ENCODE measurements at regions not wholly inside any gene's neighbourhood (a gene's known extent, or its start where the extent isn't known, plus 50 kb on each side); places are given as distances from the start of the nearest gene placed in this dataset.

DNA sequence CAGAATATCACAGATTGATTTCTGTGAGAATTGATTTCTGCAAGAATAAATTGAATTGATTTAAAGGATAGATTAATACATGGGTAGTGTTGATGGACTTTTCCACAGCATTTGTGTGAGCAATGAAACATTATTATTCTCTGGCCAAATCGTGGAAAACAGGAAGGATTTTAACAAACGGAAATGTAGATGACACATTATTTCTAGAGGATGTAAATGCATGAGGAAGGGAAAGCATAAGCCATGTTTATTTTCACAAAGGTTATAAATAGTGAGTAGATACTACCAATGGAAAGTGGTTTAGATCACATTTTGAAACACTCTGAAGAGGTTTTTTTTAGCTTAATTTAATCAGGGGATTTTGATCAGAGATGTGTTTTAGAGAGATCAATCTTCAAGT lies 1534.6 kb upstream of the MIR17HG start (continued):
- TF ChIP-seq, protein P1, sequence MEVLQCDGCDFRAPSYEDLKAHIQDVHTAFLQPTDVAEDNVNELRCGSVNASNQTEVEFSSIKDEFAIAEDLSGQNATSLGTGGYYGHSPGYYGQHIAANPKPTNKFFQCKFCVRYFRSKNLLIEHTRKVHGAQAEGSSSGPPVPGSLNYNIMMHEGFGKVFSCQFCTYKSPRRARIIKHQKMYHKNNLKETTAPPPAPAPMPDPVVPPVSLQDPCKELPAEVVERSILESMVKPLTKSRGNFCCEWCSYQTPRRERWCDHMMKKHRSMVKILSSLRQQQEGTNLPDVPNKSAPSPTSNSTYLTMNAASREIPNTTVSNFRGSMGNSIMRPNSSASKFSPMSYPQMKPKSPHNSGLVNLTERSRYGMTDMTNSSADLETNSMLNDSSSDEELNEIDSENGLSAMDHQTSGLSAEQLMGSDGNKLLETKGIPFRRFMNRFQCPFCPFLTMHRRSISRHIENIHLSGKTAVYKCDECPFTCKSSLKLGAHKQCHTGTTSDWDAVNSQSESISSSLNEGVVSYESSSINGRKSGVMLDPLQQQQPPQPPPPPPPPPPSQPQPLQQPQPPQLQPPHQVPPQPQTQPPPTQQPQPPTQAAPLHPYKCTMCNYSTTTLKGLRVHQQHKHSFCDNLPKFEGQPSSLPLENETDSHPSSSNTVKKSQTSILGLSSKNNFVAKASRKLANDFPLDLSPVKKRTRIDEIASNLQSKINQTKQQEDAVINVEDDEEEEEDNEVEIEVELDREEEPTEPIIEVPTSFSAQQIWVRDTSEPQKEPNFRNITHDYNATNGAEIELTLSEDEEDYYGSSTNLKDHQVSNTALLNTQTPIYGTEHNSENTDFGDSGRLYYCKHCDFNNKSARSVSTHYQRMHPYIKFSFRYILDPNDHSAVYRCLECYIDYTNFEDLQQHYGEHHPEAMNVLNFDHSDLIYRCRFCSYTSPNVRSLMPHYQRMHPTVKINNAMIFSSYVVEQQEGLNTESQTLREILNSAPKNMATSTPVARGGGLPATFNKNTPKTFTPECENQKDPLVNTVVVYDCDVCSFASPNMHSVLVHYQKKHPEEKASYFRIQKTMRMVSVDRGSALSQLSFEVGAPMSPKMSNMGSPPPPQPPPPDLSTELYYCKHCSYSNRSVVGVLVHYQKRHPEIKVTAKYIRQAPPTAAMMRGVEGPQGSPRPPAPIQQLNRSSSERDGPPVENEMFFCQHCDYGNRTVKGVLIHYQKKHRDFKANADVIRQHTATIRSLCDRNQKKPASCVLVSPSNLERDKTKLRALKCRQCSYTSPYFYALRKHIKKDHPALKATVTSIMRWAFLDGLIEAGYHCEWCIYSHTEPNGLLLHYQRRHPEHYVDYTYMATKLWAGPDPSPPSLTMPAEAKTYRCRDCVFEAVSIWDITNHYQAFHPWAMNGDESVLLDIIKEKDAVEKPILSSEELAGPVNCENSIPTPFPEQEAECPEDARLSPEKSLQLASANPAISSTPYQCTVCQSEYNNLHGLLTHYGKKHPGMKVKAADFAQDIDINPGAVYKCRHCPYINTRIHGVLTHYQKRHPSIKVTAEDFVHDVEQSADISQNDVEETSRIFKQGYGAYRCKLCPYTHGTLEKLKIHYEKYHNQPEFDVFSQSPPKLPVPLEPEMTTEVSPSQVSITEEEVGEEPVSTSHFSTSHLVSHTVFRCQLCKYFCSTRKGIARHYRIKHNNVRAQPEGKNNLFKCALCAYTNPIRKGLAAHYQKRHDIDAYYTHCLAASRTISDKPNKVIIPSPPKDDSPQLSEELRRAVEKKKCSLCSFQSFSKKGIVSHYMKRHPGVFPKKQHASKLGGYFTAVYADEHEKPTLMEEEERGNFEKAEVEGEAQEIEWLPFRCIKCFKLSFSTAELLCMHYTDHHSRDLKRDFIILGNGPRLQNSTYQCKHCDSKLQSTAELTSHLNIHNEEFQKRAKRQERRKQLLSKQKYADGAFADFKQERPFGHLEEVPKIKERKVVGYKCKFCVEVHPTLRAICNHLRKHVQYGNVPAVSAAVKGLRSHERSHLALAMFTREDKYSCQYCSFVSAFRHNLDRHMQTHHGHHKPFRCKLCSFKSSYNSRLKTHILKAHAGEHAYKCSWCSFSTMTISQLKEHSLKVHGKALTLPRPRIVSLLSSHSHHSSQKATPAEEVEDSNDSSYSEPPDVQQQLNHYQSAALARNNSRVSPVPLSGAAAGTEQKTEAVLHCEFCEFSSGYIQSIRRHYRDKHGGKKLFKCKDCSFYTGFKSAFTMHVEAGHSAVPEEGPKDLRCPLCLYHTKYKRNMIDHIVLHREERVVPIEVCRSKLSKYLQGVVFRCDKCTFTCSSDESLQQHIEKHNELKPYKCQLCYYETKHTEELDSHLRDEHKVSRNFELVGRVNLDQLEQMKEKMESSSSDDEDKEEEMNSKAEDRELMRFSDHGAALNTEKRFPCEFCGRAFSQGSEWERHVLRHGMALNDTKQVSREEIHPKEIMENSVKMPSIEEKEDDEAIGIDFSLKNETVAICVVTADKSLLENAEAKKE (CRISPR knock-in tag; IDR thresholded peaks at IDR 0.05), result no peak
- TF ChIP-seq, protein P2, sequence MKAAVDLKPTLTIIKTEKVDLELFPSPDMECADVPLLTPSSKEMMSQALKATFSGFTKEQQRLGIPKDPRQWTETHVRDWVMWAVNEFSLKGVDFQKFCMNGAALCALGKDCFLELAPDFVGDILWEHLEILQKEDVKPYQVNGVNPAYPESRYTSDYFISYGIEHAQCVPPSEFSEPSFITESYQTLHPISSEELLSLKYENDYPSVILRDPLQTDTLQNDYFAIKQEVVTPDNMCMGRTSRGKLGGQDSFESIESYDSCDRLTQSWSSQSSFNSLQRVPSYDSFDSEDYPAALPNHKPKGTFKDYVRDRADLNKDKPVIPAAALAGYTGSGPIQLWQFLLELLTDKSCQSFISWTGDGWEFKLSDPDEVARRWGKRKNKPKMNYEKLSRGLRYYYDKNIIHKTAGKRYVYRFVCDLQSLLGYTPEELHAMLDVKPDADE (IDR thresholded peaks at IDR 0.05), result no peak
- no peak for TF ChIP-seq NANOG (IDR thresholded peaks at IDR 0.05; ENCODE audit: borderline replicate concordance)

DNA sequence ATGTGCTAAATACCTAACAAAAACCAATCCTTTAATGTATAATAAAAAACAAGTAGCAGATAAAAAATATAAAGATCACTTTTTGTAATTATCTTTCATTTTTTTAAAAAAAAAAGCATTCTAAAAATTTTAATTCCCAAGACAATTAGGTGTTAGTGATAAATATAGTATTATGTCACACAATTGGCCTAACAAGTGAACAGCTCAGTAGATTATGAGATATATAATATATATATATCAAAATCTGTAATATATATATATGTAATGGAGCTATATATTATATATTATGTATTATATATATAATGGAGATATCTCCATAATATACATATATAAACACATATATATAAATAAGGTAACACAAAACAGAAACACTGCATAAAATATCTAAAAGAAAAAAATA lies 1531.1 kb upstream of the MIR17HG start:
- Mint-ChIP-seq H3K27me3 (ENCODE audit: insufficient read depth, low read depth, poor library complexity) (no peaks in the 10 kb centered on the region), H3K9me3 (peaks cover 19% of the 10 kb centered on the region), H3K4me3 (no peak overlapping the region), H3K27ac (no peak overlapping the region), H3K4me1 (no peaks in the 10 kb centered on the region), H3K36me3 (ENCODE audit: low read depth) (peaks cover 12% of the 10 kb centered on the region; the same call in 2 of the 3 replicates)
- Histone ChIP-seq H3K4me3 (no peak overlapping the region), H3K9me2 (ENCODE audit: insufficient read depth) (0 out of 2 replicates have a peak, but pooled peaks cover 4% of the 10 kb centered on the region), H3K36me3 (ENCODE audit: insufficient read depth) (no peaks in the 10 kb centered on the region), H3F3A (replicated peaks; ENCODE audit: low read depth) (no peaks in the 10 kb centered on the region), H3K27me3 (ENCODE audit: insufficient read depth) (no peaks in the 10 kb centered on the region), H2AFZ (no peak overlapping the region), H3K27ac (ENCODE audit: low read depth) (no peak overlapping the region), H3K4me1 (ENCODE audit: insufficient read depth) (no peaks in the 10 kb centered on the region), H3K79me2 (replicated peaks; ENCODE audit: insufficient read depth) (no peaks in the 10 kb centered on the region), H3K4me2 (no peak overlapping the region), H4K20me1 (replicated peaks; ENCODE audit: insufficient read depth) (no peaks in the 10 kb centered on the region)
- DNase-seq (ENCODE audit: low spot score) (no peak), ATAC-seq (no peak)
- TF ChIP-seq CREB1 (CRISPR knock-in tag; IDR thresholded peaks at IDR 0.05; ENCODE audit: low read depth) (no peak), JUNB (IDR thresholded peaks at IDR 0.05; ENCODE audit: unreplicated experiment) (no peak), NANOG (IDR thresholded peaks at IDR 0.05; ENCODE audit: borderline replicate concordance) (no peak)
- TF ChIP-seq, protein P3, sequence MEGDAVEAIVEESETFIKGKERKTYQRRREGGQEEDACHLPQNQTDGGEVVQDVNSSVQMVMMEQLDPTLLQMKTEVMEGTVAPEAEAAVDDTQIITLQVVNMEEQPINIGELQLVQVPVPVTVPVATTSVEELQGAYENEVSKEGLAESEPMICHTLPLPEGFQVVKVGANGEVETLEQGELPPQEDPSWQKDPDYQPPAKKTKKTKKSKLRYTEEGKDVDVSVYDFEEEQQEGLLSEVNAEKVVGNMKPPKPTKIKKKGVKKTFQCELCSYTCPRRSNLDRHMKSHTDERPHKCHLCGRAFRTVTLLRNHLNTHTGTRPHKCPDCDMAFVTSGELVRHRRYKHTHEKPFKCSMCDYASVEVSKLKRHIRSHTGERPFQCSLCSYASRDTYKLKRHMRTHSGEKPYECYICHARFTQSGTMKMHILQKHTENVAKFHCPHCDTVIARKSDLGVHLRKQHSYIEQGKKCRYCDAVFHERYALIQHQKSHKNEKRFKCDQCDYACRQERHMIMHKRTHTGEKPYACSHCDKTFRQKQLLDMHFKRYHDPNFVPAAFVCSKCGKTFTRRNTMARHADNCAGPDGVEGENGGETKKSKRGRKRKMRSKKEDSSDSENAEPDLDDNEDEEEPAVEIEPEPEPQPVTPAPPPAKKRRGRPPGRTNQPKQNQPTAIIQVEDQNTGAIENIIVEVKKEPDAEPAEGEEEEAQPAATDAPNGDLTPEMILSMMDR (conservative IDR thresholded peaks at IDR 0.05; ENCODE audit: low read depth in 2 of 2), result no peak
- TF ChIP-seq, protein P2 (IDR thresholded peaks at IDR 0.05), result no peak

Data from GM23338 (cell line).